ENCODE measurements at regions not wholly inside any gene's neighbourhood (a gene's known extent, or its start where the extent isn't known, plus 50 kb on each side); places are given as distances from the start of the nearest gene placed in this dataset.

DNA sequence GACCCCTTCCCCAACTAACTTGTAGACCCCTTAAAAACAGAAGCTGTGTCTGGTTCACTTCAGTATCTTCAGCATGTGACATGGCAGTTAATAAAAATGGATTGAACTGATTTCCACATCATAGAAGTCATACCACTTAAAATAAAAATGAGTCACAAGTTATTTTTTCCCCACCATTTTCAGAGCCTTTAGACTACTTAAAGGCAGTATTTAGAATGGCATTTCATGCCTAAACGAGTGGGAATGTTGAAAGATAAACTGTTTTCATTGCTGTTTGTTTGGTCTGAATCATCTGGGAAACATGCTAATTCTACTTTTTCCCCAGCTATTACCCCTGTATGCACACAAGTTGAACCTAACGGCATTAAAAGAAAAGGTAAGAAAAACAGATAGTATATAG, 324.0 kb downstream of the RAB38 start:
- Histone ChIP-seq H3K27me3 (ENCODE audit: insufficient read depth, low read length) (no peaks in the 10 kb centered on the region), H3K4ac (ENCODE audit: low read depth, low read length) (no peak overlapping the region), H3K79me2 (ENCODE audit: insufficient read depth, low read length) (no peaks in the 10 kb centered on the region), H2BK20ac (ENCODE audit: low read depth, low read length, poor library complexity, severe bottlenecking) (no peak overlapping the region), H3K9me3 (ENCODE audit: control insufficient read depth, low read depth, low read length) (no peaks in the 10 kb centered on the region), H4K20me1 (ENCODE audit: control insufficient read depth, insufficient read depth, insufficient read length) (no peaks in the 10 kb centered on the region), H3K9ac (ENCODE audit: extremely low read depth, insufficient read length, low read length) (no peak overlapping the region), H4K8ac (replicated peaks; ENCODE audit: insufficient read length, low read depth, low read length) (no peak overlapping the region), H3K4me2 (ENCODE audit: insufficient read depth, insufficient read length, low read length) (no peak overlapping the region), H3T11ph (ENCODE audit: low read length) (no peak overlapping the region), H4K91ac (ENCODE audit: insufficient read length, low read depth, low read length) (no peak overlapping the region), H2AK5ac (ENCODE audit: insufficient read length, low read length) (no peak overlapping the region), H3K79me1 (ENCODE audit: insufficient read depth, low read depth, low read length, poor library complexity, severe bottlenecking) (no peaks in the 10 kb centered on the region), H4K5ac (ENCODE audit: insufficient read length, low read depth, low read length) (no peak overlapping the region), H2BK5ac (ENCODE audit: insufficient read length, low read length) (no peak overlapping the region), H3K18ac (ENCODE audit: insufficient read length, low read depth, low read length) (no peak overlapping the region), H2BK12ac (ENCODE audit: insufficient read length, low read depth, low read length) (no peak overlapping the region), H2BK120ac (ENCODE audit: low read depth, low read length, poor library complexity, severe bottlenecking) (no peak overlapping the region), H3K23ac (ENCODE audit: insufficient read length, low read depth, low read length) (no peak overlapping the region), H2AFZ (ENCODE audit: low read length) (no peak overlapping the region), H3K14ac (ENCODE audit: insufficient read depth, low read length) (no peak overlapping the region), H3K56ac (ENCODE audit: insufficient read length, low read depth, low read length) (no peak overlapping the region), H3K27ac (ENCODE audit: insufficient read length, low read depth, low read length) (no peak overlapping the region), H2BK15ac (ENCODE audit: low read depth, low read length) (no peak overlapping the region), H3K4me1 (ENCODE audit: insufficient read depth, low read length) (no peaks in the 10 kb centered on the region), H3K23me2 (ENCODE audit: insufficient read length, low read depth, low read length, poor library complexity, severe bottlenecking) (no peaks in the 10 kb centered on the region)
- no peak for DNase-seq
- no peak overlapping the region for H3K27ac Mint-ChIP-seq
- H3K27me3 Mint-ChIP-seq (ENCODE audit: low read depth) = no peaks in the 10 kb centered on the region
- no peak for TF ChIP-seq CTCF (conservative IDR thresholded peaks at IDR 0.05)
- H3K36me3 Mint-ChIP-seq (ENCODE audit: insufficient read depth in 1 of 3, low read depth in 3 of 3) = no peaks in the 10 kb centered on the region
- WGBS (ENCODE audit: extremely low coverage, insufficient read length, low lambda C conversion rate) = no CpG with 5 or more reads among the region's 2 CpGs
- H3K4me1 Mint-ChIP-seq = no peaks in the 10 kb centered on the region
- no peaks in the 10 kb centered on the region for H3K9me3 Mint-ChIP-seq
- H3K4me3 Mint-ChIP-seq = no peak overlapping the region

All from H9 (cell line).